ENCODE measurements at regions not wholly inside any gene's neighbourhood (a gene's known extent, or its start where the extent isn't known, plus 50 kb on each side); places are given as distances from the start of the nearest gene placed in this dataset.
"Not testable (repeated sequence)": the region's sequence is repeated elsewhere in the genome, so short reads cannot be mapped to it uniquely, and the experiment has no call there.

- DNase-seq: no peak
Observed at GRCh38 chr18:38557006-38557405, 991.4 kb upstream of the CELF4 start.

DNA sequence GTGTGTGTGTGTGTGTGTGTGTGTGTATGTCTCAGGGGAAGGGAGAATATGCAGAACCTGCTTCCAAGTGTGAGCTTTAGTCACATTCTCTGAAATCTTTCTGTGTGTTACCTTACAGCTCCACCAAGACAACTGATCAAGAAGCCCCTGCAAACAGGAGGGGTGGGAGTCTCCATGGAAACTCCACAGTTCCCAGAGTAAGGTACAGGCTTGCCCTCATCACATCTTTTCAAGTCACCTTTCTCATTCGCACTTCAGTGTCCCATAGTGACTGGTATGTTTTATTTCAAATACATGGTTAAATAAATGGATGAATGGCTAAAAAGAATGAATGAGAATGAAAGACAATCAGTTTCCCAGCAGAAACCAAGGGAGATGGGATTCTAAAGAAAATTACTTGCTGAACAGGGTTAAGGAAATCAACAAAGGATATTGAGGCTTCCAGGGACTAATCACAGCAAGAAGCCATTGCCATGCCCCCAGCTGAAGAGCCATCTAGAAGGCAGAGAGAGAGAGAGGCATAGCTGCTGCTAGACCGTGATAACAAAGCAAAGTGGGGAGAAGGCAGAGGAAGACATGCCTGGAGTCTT lies 987.2 kb upstream of the CELF4 start:
- no peak for DNase-seq

GRCh38 chr18:38551881-38552280 lies 986.3 kb upstream of the CELF4 start:
- no peak for DNase-seq

GRCh38 chr18:38545071-38545470 lies 979.5 kb upstream of the CELF4 start:
- DNase-seq: peak; percentile 1

GRCh38 chr18:38539856-38540255 lies 974.3 kb upstream of the CELF4 start:
- no peak for DNase-seq

- no peak for DNase-seq
Observed at GRCh38 chr18:38539371-38539770, 973.8 kb upstream of the CELF4 start.

GRCh38 chr18:38534073-38534472 lies 968.5 kb upstream of the CELF4 start:
- no peak for DNase-seq

DNA sequence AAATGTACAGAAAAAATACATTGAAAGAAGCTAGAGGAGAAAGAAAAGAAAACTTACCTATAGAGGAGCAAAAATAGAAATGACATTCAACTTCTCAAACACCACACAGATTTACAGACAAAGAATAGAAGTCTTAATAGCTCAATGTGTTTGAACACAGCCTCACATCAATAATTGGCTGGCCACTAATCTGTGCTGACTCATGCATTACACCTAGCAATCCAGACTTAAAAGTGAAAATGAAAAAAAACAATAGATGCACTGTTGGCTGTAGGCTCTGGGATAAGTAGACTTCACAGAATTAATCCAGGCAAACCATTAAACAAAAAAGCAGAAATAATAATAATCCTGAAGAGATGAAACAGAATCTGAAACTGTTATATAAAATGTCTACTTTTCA lies 961.3 kb upstream of the CELF4 start:
- DNase-seq: no peak

DNA sequence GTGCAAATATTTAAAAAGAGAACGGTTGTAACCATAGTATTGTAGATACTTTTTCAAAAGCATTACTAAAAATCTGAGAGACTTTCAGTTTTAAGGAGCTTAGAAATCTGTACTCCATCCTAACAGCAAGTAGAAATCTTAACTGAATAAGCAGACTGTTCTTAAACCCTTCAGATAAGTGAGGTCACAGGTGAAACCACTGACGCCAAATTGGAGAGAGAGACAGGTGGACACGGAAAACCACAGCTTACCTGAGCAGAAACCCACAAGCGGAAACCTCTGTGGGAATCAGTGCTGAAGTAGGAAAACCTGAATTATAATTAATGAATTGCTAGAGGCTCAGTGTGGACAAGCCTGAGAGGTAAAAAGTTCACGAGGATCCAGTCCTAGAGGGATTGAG lies 959.4 kb upstream of the CELF4 start:
- no peak for DNase-seq

- DNase-seq: no peak
Observed at GRCh38 chr18:38520786-38521185, 955.2 kb upstream of the CELF4 start.

DNA sequence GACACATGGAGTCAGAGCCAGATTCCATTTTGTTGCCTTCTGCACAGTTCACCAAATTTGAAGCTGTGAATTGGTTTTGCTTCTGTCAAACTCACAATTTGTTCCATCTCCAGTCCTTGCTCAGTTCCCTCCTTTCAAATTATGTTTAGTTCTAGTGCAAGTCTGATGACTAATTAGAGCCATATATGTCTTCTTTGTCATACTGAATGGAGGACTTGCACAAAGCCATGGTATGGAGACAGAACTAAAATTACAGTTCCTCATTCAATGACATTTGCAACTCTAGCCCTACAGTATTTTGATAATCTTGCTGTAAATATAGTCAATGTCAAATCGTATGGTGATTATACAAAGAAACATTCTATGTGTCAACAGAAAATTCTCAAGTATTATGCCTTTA lies 936.9 kb upstream of the CELF4 start:
- DNase-seq: no peak

- peak; percentile 29 for DNase-seq
Observed at GRCh38 chr18:38497266-38497665, 931.7 kb upstream of the CELF4 start.

DNA sequence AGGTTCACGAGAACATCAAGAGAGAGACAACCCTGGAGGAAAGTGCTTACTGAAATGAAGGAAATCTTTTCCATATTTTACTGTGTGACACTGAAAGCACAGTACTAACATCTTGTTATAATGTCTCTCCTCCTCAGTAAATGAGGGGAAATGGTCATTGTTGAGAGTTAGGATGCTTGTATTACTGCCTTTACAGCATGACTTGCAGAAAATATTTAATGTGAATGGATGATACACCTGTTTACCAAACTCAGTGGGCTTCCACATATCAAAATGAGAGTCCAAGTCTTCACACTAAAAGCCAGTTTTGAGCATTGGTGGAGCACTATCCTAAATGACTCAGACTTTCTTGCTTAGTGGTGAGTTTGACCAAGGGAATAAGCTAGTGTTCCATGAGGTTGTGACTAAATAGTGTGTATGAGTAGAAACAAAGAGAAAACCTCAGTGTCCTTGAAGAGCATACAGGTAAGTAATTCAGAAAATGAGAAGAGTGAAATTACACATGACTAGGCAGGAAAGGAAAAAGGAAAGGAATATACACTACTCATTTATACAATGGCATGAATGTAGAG lies 930.7 kb upstream of the CELF4 start:
- DNase-seq: no peak

GRCh38 chr18:38494065-38494464 lies 928.5 kb upstream of the CELF4 start:
- DNase-seq: peak; percentile 4

- DNase-seq: no peak
Observed at GRCh38 chr18:38491195-38491594, 925.6 kb upstream of the CELF4 start.

DNA sequence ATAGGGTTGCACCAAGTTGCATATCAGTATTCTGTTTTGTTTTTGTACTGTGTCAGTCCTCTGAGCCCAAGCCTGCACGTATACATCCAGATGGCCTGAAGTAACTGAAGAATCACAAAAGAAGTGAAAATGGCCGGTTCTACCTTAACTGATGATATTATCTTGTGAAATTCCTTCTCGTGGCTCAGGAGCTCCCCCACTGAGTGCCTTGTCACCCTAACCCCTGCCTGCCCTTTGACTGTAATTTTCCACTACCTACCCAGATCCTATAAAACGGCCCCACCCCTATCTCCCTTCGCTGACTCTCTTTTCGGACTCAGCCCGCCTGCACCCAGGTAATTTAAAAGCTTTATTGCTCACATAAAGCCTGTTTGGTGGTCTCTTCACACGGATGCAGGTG lies 924.1 kb upstream of the CELF4 start:
- not testable (repeated sequence) for DNase-seq

DNA sequence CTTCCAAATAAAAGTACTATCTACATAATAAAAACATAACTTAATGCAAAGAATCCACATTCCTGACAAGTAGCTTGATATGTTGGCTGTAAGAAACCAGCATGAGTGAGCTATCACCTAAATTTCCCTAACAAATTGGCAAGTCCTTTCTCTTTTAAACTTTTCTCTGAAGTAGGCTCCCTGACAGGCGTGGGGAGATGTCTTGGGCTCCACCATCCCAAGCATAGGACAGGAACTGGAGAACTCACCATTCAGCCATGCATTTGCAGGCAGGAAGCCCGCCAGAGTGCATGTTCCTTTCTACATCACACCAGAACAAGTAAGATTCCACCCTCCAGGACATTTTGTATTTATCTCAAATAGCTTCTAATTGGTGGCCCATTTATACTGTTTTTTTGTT lies 921.9 kb upstream of the CELF4 start:
- DNase-seq: no peak

DNA sequence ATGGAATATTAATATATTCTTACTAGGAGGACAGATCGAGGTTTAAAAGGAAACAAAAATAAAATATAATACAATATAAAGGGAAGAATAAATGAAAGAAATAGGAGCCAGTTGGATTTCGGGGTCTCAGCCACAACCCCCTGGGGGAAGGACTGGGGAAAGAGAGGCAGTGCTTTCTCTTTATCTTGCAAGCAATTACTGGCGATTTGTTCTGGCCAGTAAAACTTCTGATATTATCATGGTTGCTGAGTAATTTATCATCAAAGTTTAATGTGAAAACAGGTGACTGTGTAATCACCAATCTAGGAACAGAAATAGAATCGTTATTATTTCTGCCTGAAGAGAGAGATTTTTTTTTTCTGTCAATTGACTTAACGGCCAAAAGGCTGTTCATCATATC lies 917.7 kb upstream of the CELF4 start:
- DNase-seq: no peak

DNA sequence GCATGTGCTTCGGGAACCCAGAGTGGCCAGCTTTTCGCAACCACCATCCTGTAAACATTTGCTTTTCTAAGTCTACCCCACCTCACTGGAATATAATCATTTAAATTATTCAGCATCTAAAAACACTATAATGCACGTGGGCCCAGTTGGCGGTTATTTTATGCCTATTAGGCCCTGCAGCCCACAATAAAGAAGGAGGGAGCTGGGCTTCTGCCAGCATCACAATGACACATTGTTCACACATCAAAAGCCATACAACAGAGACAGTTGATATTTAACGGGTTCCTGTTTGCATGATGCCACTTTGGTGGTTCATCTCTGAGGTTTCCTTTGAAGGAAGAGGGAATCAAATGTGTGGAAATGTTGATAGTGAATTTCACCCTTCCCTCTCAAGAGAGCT lies 916.0 kb upstream of the CELF4 start:
- DNase-seq: no peak

DNA sequence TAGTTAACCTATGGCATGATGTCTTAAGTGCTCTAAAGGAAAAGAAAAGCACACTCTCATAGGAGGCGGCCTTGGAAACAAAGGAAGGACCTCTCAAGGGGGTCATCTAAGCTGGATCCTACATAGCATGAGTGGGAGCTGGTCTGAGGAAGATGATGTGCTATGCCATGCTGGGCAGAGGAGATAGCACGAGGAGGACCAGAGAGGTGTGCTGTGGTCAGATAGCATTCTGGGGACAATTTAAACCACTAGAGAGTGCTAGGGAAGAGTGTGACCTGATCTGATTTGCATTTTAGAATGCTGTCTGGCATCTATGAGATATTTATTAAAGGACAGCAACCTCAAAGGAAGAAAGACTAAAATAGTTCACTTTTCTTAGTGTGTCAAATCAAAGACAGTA lies 910.1 kb upstream of the CELF4 start:
- DNase-seq: no peak

DNA sequence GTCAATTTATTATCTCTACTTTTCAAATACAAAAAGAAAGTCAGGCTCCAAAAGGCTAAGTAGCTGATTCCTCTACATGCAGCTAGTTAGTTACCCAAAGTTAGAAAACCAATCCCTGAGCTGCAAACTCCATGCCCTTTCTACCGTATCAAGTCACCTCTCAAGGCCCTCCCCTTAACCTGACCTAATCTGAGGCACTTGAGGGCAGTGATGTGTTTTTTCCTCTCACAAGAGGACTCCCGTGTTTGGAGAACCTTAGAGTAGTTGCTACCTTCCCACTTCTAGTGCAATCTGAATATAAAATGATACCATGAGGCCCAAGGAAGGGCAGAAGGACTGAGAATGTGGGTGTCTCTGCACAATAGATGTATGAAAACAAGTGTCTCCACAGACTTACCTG lies 907.9 kb upstream of the CELF4 start:
- DNase-seq: no peak

DNA sequence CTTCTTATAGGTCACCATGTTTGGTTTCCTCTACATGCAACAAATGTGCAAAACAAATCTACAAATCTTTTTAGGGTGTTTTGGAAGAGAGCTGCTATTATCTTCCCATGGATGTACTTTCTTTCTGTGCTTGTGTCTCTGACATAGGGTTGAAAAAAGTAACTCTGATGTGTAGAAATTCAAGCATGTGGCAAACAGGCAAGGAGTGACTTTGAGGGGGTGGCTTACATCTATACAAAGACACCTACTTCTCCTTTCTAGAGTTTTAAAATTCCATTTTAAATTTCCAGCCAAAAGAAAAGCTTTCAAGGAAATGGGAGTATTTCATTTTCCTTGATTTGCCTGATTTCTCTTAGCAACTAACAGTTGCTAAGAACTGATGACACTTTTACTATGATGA lies 904.8 kb upstream of the CELF4 start:
- no peak for DNase-seq

- DNase-seq: no peak
Observed at GRCh38 chr18:38466426-38466825, 900.8 kb upstream of the CELF4 start.

DNA sequence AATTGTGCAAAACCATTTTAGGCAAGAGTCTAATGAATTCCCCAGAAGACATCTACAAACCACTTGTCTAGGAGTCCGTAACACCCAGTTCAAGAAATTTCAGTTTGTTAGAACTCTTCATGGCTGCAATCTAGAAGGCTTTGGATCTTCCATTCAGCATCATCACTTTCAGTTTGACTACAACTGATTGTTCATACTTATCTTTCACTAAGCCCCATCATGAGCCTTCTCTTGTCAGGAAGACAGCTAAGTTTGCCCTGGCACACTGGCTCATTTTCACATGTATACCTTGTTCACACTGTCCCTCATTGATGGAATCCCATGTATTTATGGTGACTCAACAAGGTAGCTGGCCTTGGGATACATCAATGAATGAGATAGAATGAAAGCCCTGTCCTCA lies 898.4 kb upstream of the CELF4 start:
- no peak for DNase-seq

DNA sequence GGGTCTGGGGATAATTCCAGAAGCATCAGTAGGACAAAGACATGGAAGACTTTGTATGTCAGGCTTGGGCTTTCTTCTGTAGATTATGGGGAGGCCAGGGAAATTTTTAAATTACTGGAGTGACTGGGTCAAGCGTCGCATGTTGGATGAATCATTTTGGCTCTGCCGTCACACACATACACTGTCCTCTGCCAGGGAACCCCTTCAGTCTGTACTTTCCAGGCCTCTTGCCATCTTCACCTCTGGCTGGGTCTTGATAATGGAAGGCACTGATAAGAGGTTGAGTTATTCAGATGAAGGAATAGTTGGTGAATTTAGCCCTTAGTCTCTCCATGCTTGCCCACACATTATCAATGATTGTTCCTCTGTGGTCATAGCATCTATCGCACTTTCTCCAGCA lies 895.1 kb upstream of the CELF4 start:
- DNase-seq: no peak
